H1 (cell line): ENCODE measurements at regions not wholly inside any gene's neighbourhood (a gene's known extent, or its start where the extent isn't known, plus 50 kb on each side); places are given as distances from the start of the nearest gene placed in this dataset.

Experiments
- CTCF ChIA-PET: fragments of 300-600 bp; sonication (Branson Sonifier 250); formaldehyde crosslinking; loops from one replicate; lab custom pipeline; 2021; ENCODE audit not compliant: partially characterized antibody; lab: Charles Lee
- POLR2A ChIA-PET: fragments of 300-600 bp; sonication (Branson Sonifier 250); formaldehyde crosslinking; loops from one replicate; lab custom pipeline; 2021; ENCODE audit warnings: inconsistent platforms; ENCODE audit not compliant: partially characterized antibody; lab: Charles Lee
- DNase-seq, 2 experiments: peaks; one replicate each; pipeline versions ENCODE4 v3.0.0 to v3.0.0-alpha.2; 2010 to 2022; ENCODE audit warnings: low spot score in 2 of 2, low read depth in 1 of 2, mixed read lengths in 1 of 2
- FAIRE-seq: peaks from 2 replicates; lab custom pipeline; 2011; peaks lifted over from hg19 to GRCh38; lab: Jason Lieb, UNC
- H2AFZ ChIP-seq: 2 replicates; pipeline ENCODE4 v1.8.1; 2012; ENCODE audit warnings: low read length, inconsistent platforms
- H2AK5ac ChIP-seq: 2 replicates; pipeline ENCODE4 v1.6.1; 2013; ENCODE audit warnings: low read depth, low read length
- H2BK120ac ChIP-seq: replicated peaks from 2 replicates; pipeline ENCODE3; 2013; ENCODE audit warnings: low read depth, low read length, inconsistent platforms
- H2BK12ac ChIP-seq: 2 replicates; pipeline ENCODE4 v1.6.1; 2013; ENCODE audit warnings: low read depth, low read length
- H2BK15ac ChIP-seq: 2 replicates; pipeline ENCODE4 v1.6.1; 2013; ENCODE audit warnings: low read length
- H2BK20ac ChIP-seq: 2 replicates; pipeline ENCODE4 v1.6.1; 2013; ENCODE audit warnings: low read length
- H2BK5ac ChIP-seq: 2 replicates; pipeline ENCODE4 v1.6.1; 2013; ENCODE audit warnings: low read depth, low read length
- H3K14ac ChIP-seq: 2 replicates; pipeline ENCODE4 v1.6.1; 2013; ENCODE audit warnings: inconsistent platforms; ENCODE audit not compliant: insufficient read length
- H3K18ac ChIP-seq: 2 replicates; pipeline ENCODE4 v1.6.1; 2013; ENCODE audit warnings: low read length; ENCODE audit errors: extremely low read depth
- H3K23ac ChIP-seq: 2 replicates; pipeline ENCODE4 v1.6.1; 2013; ENCODE audit warnings: inconsistent platforms; ENCODE audit not compliant: insufficient read length
- H3K23me2 ChIP-seq: 2 replicates; pipeline ENCODE4 v1.6.1; 2013; ENCODE audit warnings: low read depth, low read length
- H3K27ac ChIP-seq: 2 replicates; pipeline ENCODE4 v1.6.1; 2011; ENCODE audit warnings: low read depth, low read length, inconsistent platforms
- H3K27me3 ChIP-seq, 4 experiments: replicated peaks in 1 of 4; 1 replicate in 1 of 4; 2 replicates in 3 of 4; pipeline versions ENCODE4 v1.6.1 to v1.8.1; 2011 to 2013; ENCODE audit warnings: low read length in 3 of 4, mild to moderate bottlenecking in 3 of 4, inconsistent platforms in 2 of 4, mixed read lengths in 2 of 4, moderate library complexity in 1 of 4; ENCODE audit not compliant: control insufficient read depth in 3 of 4, insufficient read depth in 3 of 4; ENCODE audit errors: extremely low read depth in 1 of 4
- H3K36me3 ChIP-seq, 4 experiments: 2 replicates each; pipeline versions ENCODE4 v1.6.1 to v1.8.1; 2011 to 2013; ENCODE audit warnings: mild to moderate bottlenecking in 4 of 4, low read length in 3 of 4, moderate library complexity in 2 of 4, control low read depth in 1 of 4, inconsistent platforms in 1 of 4; ENCODE audit not compliant: insufficient read depth in 4 of 4, control insufficient read depth in 2 of 4
- H3K4ac ChIP-seq: replicated peaks from 2 replicates; pipeline ENCODE3; 2013; ENCODE audit warnings: low read length, low read depth, mixed read lengths, inconsistent platforms; ENCODE audit not compliant: insufficient read length
- H3K4me1 ChIP-seq, 4 experiments: replicated peaks in 1 of 4; 1 replicate in 1 of 4; 2 replicates in 3 of 4; pipeline versions ENCODE4 v1.6.1 to v1.8.1; 2011 to 2013; ENCODE audit warnings: low read length in 3 of 4, inconsistent platforms in 2 of 4, mixed read lengths in 1 of 4; ENCODE audit not compliant: insufficient read depth in 4 of 4, control insufficient read depth in 3 of 4
- H3K4me2 ChIP-seq, 2 experiments: 2 replicates each; pipeline versions ENCODE4 v1.6.1 to v1.8.1; 2011 to 2013; ENCODE audit warnings: low read depth in 2 of 2, low read length in 2 of 2, control low read depth in 1 of 2, inconsistent platforms in 1 of 2, mild to moderate bottlenecking in 1 of 2; ENCODE audit not compliant: insufficient read depth in 1 of 2
- H3K4me3 ChIP-seq, 4 experiments: fragments of 200-600, 300-600 bp in 1 of 4; sonication (generic), shearing (Covaris generic), sonication (Bioruptor Twin) in 1 of 4; 2 replicates each; pipeline versions ENCODE4 v1.5.1 to v1.8.1; 2011 to 2016; ENCODE audit warnings: low read length in 4 of 4, low read depth in 3 of 4, control low read depth in 2 of 4, inconsistent platforms in 2 of 4, mild to moderate bottlenecking in 2 of 4, mixed read lengths in 1 of 4, moderate library complexity in 1 of 4; ENCODE audit not compliant: insufficient read depth in 2 of 4; ENCODE audit errors: extremely low read depth in 1 of 4
- H3K56ac ChIP-seq: replicated peaks from 2 replicates; pipeline ENCODE3; 2013; ENCODE audit warnings: low read depth, mild to moderate bottlenecking, mixed read lengths, low read length, inconsistent platforms; ENCODE audit not compliant: insufficient read length
- H3K79me1 ChIP-seq: 2 replicates; pipeline ENCODE4 v1.6.1; 2013; ENCODE audit warnings: low read depth, low read length, control low read depth
- H3K79me2 ChIP-seq, 2 experiments: 2 replicates each; pipeline versions ENCODE4 v1.6.1 to v1.8.1; 2012 to 2013; ENCODE audit warnings: low read length in 2 of 2, mild to moderate bottlenecking in 2 of 2, inconsistent platforms in 1 of 2; ENCODE audit not compliant: insufficient read depth in 2 of 2, control insufficient read depth in 1 of 2
- H3K9ac ChIP-seq, 4 experiments: replicated peaks in 1 of 4; 1 replicate in 1 of 4; 2 replicates in 3 of 4; pipeline versions ENCODE4 v1.6.1 to v1.8.1; 2011 to 2013; ENCODE audit warnings: low read depth in 3 of 4, low read length in 3 of 4, control low read depth in 2 of 4, mild to moderate bottlenecking in 2 of 4, moderate library complexity in 2 of 4, inconsistent platforms in 1 of 4; ENCODE audit errors: extremely low read depth in 1 of 4
- H3K9me3 ChIP-seq, 2 experiments: 2 replicates each; pipeline versions ENCODE4 v1.6.1 to v1.8.1; 2012 to 2013; ENCODE audit warnings: mild to moderate bottlenecking in 2 of 2, moderate library complexity in 2 of 2, control low read depth in 1 of 2, inconsistent platforms in 1 of 2, low read depth in 1 of 2, low read length in 1 of 2, mixed read lengths in 1 of 2; ENCODE audit not compliant: insufficient read depth in 2 of 2
- H4K20me1 ChIP-seq, 2 experiments: replicated peaks in 1 of 2; 2 replicates each; pipeline versions ENCODE3 to v1.8.1; 2011 to 2013; ENCODE audit warnings: inconsistent platforms in 2 of 2, low read length in 2 of 2, mild to moderate bottlenecking in 1 of 2; ENCODE audit not compliant: insufficient read depth in 2 of 2, control insufficient read depth in 1 of 2
- H4K5ac ChIP-seq: 2 replicates; pipeline ENCODE4 v1.6.1; 2013; ENCODE audit warnings: low read length, low read depth, mixed read lengths, inconsistent platforms; ENCODE audit not compliant: insufficient read length
- H4K8ac ChIP-seq: 2 replicates; pipeline ENCODE4 v1.8.0; 2013; ENCODE audit warnings: mild to moderate bottlenecking, moderate library complexity, low read length, inconsistent platforms; ENCODE audit not compliant: insufficient read depth; ENCODE audit errors: extremely low read depth
- H4K91ac ChIP-seq: replicated peaks from 2 replicates; pipeline ENCODE3; 2013; ENCODE audit warnings: low read length, mixed read lengths, inconsistent platforms; ENCODE audit not compliant: insufficient read length
- ASH2L ChIP-seq: fragments of 200-600, 300-600 bp; sonication (generic); IDR thresholded peaks from one replicate; pipeline ENCODE4 v1.7.1; 2017; ENCODE audit warnings: low read length
- KDM4A ChIP-seq: IDR thresholded peaks from one replicate; pipeline ENCODE4 v1.7.1; 2012; ENCODE audit warnings: low read depth, mild to moderate bottlenecking, moderate library complexity, low read length, inconsistent platforms; ENCODE audit not compliant: severe bottlenecking
- POLR2AphosphoS5 ChIP-seq: IDR thresholded peaks from 2 replicates; pipeline ENCODE4 v1.6.1; 2011; ENCODE audit warnings: low read depth, low read length
- TBP ChIP-seq: IDR thresholded peaks from 2 replicates; pipeline ENCODE4 v1.6.1; 2011; ENCODE audit warnings: low read depth, low read length, improper control_type of control experiment
- TEAD4 ChIP-seq: IDR thresholded peaks from 2 replicates; pipeline ENCODE4 v1.6.1; 2012; ENCODE audit warnings: low read depth, low read length, inconsistent platforms, mixed read lengths
- TF ChIP-seq, protein P1 (sequence below), 3 experiments: IDR thresholded peaks; 1 replicate in 2 of 3; 2 replicates in 1 of 3; pipeline versions ENCODE4 v1.5.1 to v1.6.1; 2011; ENCODE audit warnings: low read length in 3 of 3, mild to moderate bottlenecking in 3 of 3, inconsistent platforms in 2 of 3, low read depth in 1 of 3, moderate library complexity in 1 of 3; ENCODE audit not compliant: insufficient read depth in 1 of 3; ENCODE audit errors: control extremely low read depth in 1 of 3

- H4K5ac ChIP-seq = no peak overlapping the region
- H2BK15ac ChIP-seq = no peak overlapping the region
- H3K79me2 ChIP-seq = no peaks in the 10 kb centered on the region
- H3K36me3 ChIP-seq = peaks cover 0 to 2% (median 0%) of the 10 kb centered on the region in 4 experiments; a peak in 2 of 8 replicates
- H3K27ac ChIP-seq = no peak overlapping the region
- H4K20me1 ChIP-seq = no peaks in the 10 kb centered on the region
- CTCF ChIA-PET = no interaction called here
- no peak overlapping the region for H2BK12ac ChIP-seq
- H3K23ac ChIP-seq = no peak overlapping the region
- H4K91ac ChIP-seq = no peak overlapping the region
- no peak overlapping the region for H2AFZ ChIP-seq
- no peak overlapping the region for H2BK120ac ChIP-seq
- no peaks in the 10 kb centered on the region for H3K23me2 ChIP-seq
- DNase-seq (no peak), FAIRE-seq (no peak)
- no peak for TF ChIP-seq TBP
- TF ChIP-seq, protein P1, sequence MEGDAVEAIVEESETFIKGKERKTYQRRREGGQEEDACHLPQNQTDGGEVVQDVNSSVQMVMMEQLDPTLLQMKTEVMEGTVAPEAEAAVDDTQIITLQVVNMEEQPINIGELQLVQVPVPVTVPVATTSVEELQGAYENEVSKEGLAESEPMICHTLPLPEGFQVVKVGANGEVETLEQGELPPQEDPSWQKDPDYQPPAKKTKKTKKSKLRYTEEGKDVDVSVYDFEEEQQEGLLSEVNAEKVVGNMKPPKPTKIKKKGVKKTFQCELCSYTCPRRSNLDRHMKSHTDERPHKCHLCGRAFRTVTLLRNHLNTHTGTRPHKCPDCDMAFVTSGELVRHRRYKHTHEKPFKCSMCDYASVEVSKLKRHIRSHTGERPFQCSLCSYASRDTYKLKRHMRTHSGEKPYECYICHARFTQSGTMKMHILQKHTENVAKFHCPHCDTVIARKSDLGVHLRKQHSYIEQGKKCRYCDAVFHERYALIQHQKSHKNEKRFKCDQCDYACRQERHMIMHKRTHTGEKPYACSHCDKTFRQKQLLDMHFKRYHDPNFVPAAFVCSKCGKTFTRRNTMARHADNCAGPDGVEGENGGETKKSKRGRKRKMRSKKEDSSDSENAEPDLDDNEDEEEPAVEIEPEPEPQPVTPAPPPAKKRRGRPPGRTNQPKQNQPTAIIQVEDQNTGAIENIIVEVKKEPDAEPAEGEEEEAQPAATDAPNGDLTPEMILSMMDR (IDR thresholded peaks at IDR 0.05; ENCODE audit: control extremely low read depth in 1 of 3, insufficient read depth in 1 of 3, low read depth in 1 of 3, low read length in 3 of 3) = no peak
- TF ChIP-seq ASH2L = no peak
- TF ChIP-seq POLR2AphosphoS5 = no peak
- no peak for TF ChIP-seq KDM4A
- no peak for TF ChIP-seq TEAD4
- no peak overlapping the region for H3K9ac ChIP-seq
- no peak overlapping the region for H4K8ac ChIP-seq
- H3K4me2 ChIP-seq = no peak overlapping the region
- H2BK5ac ChIP-seq = no peak overlapping the region
- H3K9me3 ChIP-seq = peaks cover 0 to 3% of the 10 kb centered on the region in 2 experiments; a peak in 2 of 4 replicates
- no peaks in the 10 kb centered on the region for H3K27me3 ChIP-seq
- H3K14ac ChIP-seq = no peak overlapping the region
- H3K79me1 ChIP-seq = no peaks in the 10 kb centered on the region
- H3K4ac ChIP-seq = no peak overlapping the region
- H3K56ac ChIP-seq = no peak overlapping the region
- peaks cover 0 to 4% (median 1%) of the 10 kb centered on the region in 4 experiments; a peak in 3 of 7 replicates for H3K4me1 ChIP-seq
- no peak overlapping the region for H3K18ac ChIP-seq
- POLR2A ChIA-PET = no interaction called here
- H2BK20ac ChIP-seq = no peak overlapping the region
- H3K4me3 ChIP-seq = peak overlapping the region in 1 of 4 experiments; percentile 12; a peak in 1 of 8 replicates
- H2AK5ac ChIP-seq = no peak overlapping the region
Observed at GRCh38 chr13:61901946-61902541, 486.4 kb upstream of the PCDH20 start.
